SK-N-SH (cell line): ENCODE measurements at regions not wholly inside any gene's neighbourhood (a gene's known extent, or its start where the extent isn't known, plus 50 kb on each side); places are given as distances from the start of the nearest gene placed in this dataset.

Experiments used
- EP300 ChIP-seq, 2 experiments: IDR thresholded peaks; 2 replicates each; pipeline versions ENCODE4 v1.4.0 to v1.6.1; 2012; ENCODE audit warnings: borderline replicate concordance in 1 of 2, low read depth in 1 of 2, low read length in 1 of 2
- GATA2 ChIP-seq: sonication (generic); formaldehyde crosslinking; IDR thresholded peaks from 2 replicates; pipeline ENCODE4 v1.5.0; 2020; ENCODE audit warnings: mild to moderate bottlenecking, missing genetic modification reagents
- JUND ChIP-seq: IDR thresholded peaks from 2 replicates; pipeline ENCODE4 v1.4.0; 2012
- NRF1 ChIP-seq: IDR thresholded peaks from 2 replicates; pipeline ENCODE4 v1.6.1; 2012; ENCODE audit warnings: low read depth, mild to moderate bottlenecking, low read length
- POLR2AphosphoS5 ChIP-seq: IDR thresholded peaks from 2 replicates; pipeline ENCODE4 v1.6.1; 2012; ENCODE audit warnings: low read depth, low read length
- SIN3A ChIP-seq: IDR thresholded peaks from 2 replicates; pipeline ENCODE4 v1.6.1; 2012; ENCODE audit warnings: low read depth, mild to moderate bottlenecking, low read length, moderate library complexity, borderline replicate concordance
- TCF12 ChIP-seq: IDR thresholded peaks from 2 replicates; pipeline ENCODE4 v1.4.0; 2012
- USF1 ChIP-seq: IDR thresholded peaks from 2 replicates; pipeline ENCODE4 v1.4.0; 2012; ENCODE audit warnings: low read depth, borderline replicate concordance
- TF ChIP-seq, protein P1 (sequence below): IDR thresholded peaks from 2 replicates; pipeline ENCODE4 v1.4.0; 2012; ENCODE audit warnings: low read depth, borderline replicate concordance
- TF ChIP-seq, protein P2 (sequence below): fragments of 200-600 bp; sonication (generic); IDR thresholded peaks from 2 replicates; pipeline ENCODE4 v1.6.1; 2017; ENCODE audit warnings: antibody characterized with exemption, mild to moderate bottlenecking, moderate library complexity

DNA sequence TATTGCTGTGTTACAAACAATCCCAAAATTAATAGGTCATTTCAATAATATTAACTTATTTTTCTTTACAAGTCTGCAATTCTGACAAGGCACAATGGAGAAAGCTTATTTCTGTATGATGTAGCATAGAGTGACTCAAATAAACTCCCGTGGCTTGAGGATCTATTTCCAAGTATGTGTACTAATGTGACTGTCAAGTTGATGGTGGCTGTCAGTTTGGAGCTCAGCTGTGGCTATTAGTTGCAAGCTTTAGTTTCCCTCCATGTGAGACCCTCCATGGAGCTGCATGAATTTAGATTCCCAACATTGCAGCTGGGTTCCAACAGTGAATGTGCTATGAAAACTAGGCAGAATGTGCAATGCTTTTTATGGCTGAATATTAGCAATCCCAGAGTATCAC, 515.5 kb upstream of the GBE1 start:
- TF ChIP-seq, protein P1, sequence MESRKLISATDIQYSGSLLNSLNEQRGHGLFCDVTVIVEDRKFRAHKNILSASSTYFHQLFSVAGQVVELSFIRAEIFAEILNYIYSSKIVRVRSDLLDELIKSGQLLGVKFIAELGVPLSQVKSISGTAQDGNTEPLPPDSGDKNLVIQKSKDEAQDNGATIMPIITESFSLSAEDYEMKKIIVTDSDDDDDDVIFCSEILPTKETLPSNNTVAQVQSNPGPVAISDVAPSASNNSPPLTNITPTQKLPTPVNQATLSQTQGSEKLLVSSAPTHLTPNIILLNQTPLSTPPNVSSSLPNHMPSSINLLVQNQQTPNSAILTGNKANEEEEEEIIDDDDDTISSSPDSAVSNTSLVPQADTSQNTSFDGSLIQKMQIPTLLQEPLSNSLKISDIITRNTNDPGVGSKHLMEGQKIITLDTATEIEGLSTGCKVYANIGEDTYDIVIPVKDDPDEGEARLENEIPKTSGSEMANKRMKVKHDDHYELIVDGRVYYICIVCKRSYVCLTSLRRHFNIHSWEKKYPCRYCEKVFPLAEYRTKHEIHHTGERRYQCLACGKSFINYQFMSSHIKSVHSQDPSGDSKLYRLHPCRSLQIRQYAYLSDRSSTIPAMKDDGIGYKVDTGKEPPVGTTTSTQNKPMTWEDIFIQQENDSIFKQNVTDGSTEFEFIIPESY, result no peak
- TF ChIP-seq POLR2AphosphoS5 (no peak), JUND (no peak), NRF1 (no peak), TCF12 (no peak), USF1 (no peak), EP300 (IDR thresholded peaks at IDR 0.05; ENCODE audit: borderline replicate concordance in 1 of 2, low read depth in 1 of 2, low read length in 1 of 2) (no peak), SIN3A (no peak), GATA2 (no peak)
- TF ChIP-seq, protein P2, sequence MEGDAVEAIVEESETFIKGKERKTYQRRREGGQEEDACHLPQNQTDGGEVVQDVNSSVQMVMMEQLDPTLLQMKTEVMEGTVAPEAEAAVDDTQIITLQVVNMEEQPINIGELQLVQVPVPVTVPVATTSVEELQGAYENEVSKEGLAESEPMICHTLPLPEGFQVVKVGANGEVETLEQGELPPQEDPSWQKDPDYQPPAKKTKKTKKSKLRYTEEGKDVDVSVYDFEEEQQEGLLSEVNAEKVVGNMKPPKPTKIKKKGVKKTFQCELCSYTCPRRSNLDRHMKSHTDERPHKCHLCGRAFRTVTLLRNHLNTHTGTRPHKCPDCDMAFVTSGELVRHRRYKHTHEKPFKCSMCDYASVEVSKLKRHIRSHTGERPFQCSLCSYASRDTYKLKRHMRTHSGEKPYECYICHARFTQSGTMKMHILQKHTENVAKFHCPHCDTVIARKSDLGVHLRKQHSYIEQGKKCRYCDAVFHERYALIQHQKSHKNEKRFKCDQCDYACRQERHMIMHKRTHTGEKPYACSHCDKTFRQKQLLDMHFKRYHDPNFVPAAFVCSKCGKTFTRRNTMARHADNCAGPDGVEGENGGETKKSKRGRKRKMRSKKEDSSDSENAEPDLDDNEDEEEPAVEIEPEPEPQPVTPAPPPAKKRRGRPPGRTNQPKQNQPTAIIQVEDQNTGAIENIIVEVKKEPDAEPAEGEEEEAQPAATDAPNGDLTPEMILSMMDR, result no peak
